SKM-1 treated with dmso at 0.1 percent for 144 hours (cell line): ENCODE measurements at regions not wholly inside any gene's neighbourhood (a gene's known extent, or its start where the extent isn't known, plus 50 kb on each side); places are given as distances from the start of the nearest gene placed in this dataset.

Source experiments
- DNase-seq: peaks from one replicate; lab custom pipeline; 2025; ENCODE audit not compliant: unreplicated experiment; lab: John Stamatoyannopoulos, UW

DNA sequence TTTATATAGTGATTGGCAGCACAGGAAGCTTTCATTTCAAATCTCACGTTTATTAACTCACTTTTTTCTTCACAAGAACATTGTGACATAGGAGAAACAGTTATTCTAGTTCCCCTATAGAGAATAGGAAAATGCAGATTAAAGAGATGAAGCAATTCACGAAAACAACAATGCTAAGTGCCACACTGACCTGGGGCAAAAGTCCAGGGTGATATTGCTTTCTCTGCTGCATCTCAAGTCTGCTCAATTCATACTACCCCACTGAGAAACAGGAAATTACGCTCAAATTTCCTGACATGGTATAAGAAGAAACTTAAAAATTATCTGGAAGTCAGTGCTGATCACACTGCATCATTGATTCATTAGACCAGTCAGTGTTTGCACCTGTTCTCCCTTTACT lies 66.7 kb upstream of the SEMA6D start:
- DNase-seq, result no peak

DNA sequence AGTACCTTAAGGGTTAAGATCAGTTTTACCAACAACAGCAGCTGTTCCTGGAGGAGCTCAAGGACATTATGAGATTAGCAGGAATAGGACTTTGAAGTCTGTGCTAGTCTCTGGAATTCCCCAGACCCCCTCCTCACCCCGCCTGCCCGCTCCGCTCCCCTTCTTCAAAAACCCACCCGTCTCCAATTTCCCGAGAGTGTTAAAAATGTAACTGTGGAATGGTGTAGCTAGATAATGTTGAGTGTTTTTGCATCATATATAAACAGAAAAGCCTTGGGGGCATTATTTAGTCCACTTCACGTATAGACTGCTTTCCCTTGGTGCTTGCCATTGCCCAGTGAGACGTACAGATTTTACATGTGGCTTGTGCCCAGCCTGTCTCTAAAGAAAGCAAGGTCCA lies 65.0 kb upstream of the SEMA6D start:
- DNase-seq, result no peak

DNA sequence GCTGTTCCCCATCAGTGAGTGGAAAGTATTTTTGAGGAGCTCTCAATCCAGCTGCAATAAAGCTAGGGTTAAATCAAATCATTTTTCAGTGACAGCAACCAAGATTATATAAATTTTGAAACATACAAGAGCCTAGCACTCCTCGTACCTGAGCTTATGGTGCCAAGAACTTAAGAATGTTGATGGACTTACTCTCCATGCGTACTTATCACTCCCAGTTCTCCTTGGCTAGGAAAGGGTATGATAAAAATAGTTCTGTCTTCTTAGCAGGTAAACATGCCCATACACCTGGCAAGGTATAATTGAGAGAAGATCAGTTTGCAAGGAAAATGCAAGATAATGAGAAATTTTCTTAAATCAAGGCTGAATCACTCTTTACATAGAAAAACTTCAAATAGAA lies 64.5 kb upstream of the SEMA6D start:
- DNase-seq, result no peak

- DNase-seq, result no peak
Observed at GRCh38 chr15:47661661-47662180, 55.6 kb upstream of the SEMA6D start.

DNA sequence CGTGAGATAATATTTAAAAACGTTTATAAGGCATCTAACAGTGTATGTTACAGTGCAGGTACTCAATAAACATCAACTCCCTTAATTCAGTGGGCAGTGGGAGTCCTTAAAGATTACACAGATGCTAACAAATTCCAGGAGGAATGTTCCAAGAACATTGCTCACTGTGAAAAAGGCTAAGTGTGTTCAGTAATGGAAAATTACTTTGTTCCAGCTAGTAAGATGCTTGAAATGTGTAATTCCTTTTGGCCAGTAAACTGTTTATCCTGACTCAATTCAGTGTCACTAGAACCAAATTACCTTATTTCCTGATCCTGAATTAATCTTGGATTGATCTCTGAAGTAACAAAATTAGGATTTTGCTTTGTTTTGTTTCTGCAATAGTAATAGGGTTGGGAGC lies 54.2 kb upstream of the SEMA6D start:
- no peak for DNase-seq
